MM.1S (cell line): ENCODE measurements at regions not wholly inside any gene's neighbourhood (a gene's known extent, or its start where the extent isn't known, plus 50 kb on each side); places are given as distances from the start of the nearest gene placed in this dataset.
"Not testable (repeated sequence)": the region's sequence is repeated elsewhere in the genome, so short reads cannot be mapped to it uniquely, and the experiment has no call there.

ENCODE experiments used
- DNase-seq: peaks from one replicate; pipeline ENCODE4 v3.0.0-alpha.2; 2015
- H2AFZ ChIP-seq: fragments of 300-600 bp; sonication (generic); 2 replicates; pipeline ENCODE4 v1.6.0; 2016; ENCODE audit warnings: antibody characterized with exemption, low read length
- H3F3A ChIP-seq: fragments of 300-600 bp; sonication (generic); 2 replicates; pipeline ENCODE4 v1.6.1; 2016; ENCODE audit warnings: mild to moderate bottlenecking, antibody characterized with exemption, low read length, moderate library complexity, mixed read lengths; ENCODE audit not compliant: insufficient read depth
- H3K27ac ChIP-seq: fragments of 300-600 bp; sonication (generic); 2 replicates; pipeline ENCODE4 v1.5.1; 2016; ENCODE audit warnings: mild to moderate bottlenecking, low read length
- H3K27me3 ChIP-seq: fragments of 300-600 bp; sonication (generic); replicated peaks from 2 replicates; pipeline ENCODE4 v1.6.0; 2016; ENCODE audit warnings: low read length; ENCODE audit not compliant: insufficient read depth
- H3K36me3 ChIP-seq: fragments of 300-600 bp; sonication (generic); replicated peaks from 2 replicates; pipeline ENCODE4 v1.6.1; 2016; ENCODE audit warnings: mild to moderate bottlenecking, low read length, mixed read lengths; ENCODE audit not compliant: insufficient read depth
- H3K4me1 ChIP-seq: fragments of 300-600 bp; sonication (generic); 2 replicates; pipeline ENCODE4 v1.6.1; 2016; ENCODE audit warnings: low read length, mixed read lengths
- H3K4me2 ChIP-seq: fragments of 300-600 bp; sonication (generic); 2 replicates; pipeline ENCODE4 v1.6.0; 2016; ENCODE audit warnings: low read depth, low read length
- H3K4me3 ChIP-seq: fragments of 300-600 bp; sonication (generic); 2 replicates; pipeline ENCODE4 v1.5.1; 2016; ENCODE audit warnings: low read length, mixed read lengths
- H3K79me2 ChIP-seq: fragments of 300-600 bp; sonication (generic); 2 replicates; pipeline ENCODE4 v1.6.1; 2016; ENCODE audit warnings: mixed run types, low read length, mixed read lengths
- H3K9ac ChIP-seq: fragments of 300-600 bp; sonication (generic); 2 replicates; pipeline ENCODE4 v1.6.1; 2016; ENCODE audit warnings: low read length, mixed read lengths
- H3K9me2 ChIP-seq: fragments of 300-600 bp; sonication (generic); replicated peaks from 2 replicates; pipeline ENCODE4 v1.6.1; 2016; ENCODE audit warnings: mild to moderate bottlenecking, low read length, mixed read lengths; ENCODE audit not compliant: insufficient read depth
- H3K9me3 ChIP-seq: fragments of 300-600 bp; sonication (generic); replicated peaks from 2 replicates; pipeline ENCODE4 v1.6.1; 2016; ENCODE audit warnings: mild to moderate bottlenecking, low read length, mixed read lengths; ENCODE audit not compliant: insufficient read depth
- H4K20me1 ChIP-seq: fragments of 300-600 bp; sonication (generic); 2 replicates; pipeline ENCODE4 v1.6.1; 2016; ENCODE audit warnings: mild to moderate bottlenecking, low read length, moderate library complexity, mixed read lengths; ENCODE audit not compliant: insufficient read depth
- CTCF ChIP-seq: fragments of 300-600 bp; sonication (generic); IDR thresholded peaks from 2 replicates; pipeline ENCODE4 v1.5.1; 2016; ENCODE audit warnings: antibody characterized with exemption, low read length, mixed read lengths
- EZH2 ChIP-seq: fragments of 300-600 bp; sonication (generic); optimal IDR thresholded peaks from 2 replicates; pipeline ENCODE3; 2017; ENCODE audit warnings: low read depth, mild to moderate bottlenecking, antibody characterized with exemption, low read length, mixed read lengths
- EZH2phosphoT487 ChIP-seq: fragments of 300-600 bp; sonication (generic); IDR thresholded peaks from 2 replicates; pipeline ENCODE4 v1.6.1; 2018; ENCODE audit warnings: antibody characterized with exemption, low read length

GRCh38 chr13:22960827-22961226 is 220.0 kb upstream of the SGCG start:
- Histone ChIP-seq H3K4me2 (no peak overlapping the region), H3K36me3 (no peaks in the 10 kb centered on the region), H3K9me3 (no peaks in the 10 kb centered on the region), H4K20me1 (no peaks in the 10 kb centered on the region), H3F3A (no peaks in the 10 kb centered on the region), H3K4me3 (no peak overlapping the region), H3K27me3 (no peaks in the 10 kb centered on the region), H3K9me2 (no peaks in the 10 kb centered on the region), H3K79me2 (no peaks in the 10 kb centered on the region), H3K9ac (no peak overlapping the region), H3K27ac (no peak overlapping the region), H3K4me1 (no peaks in the 10 kb centered on the region), H2AFZ (no peak overlapping the region)
- no peak for TF ChIP-seq EZH2phosphoT487
- no peak for TF ChIP-seq EZH2
- no peak for TF ChIP-seq CTCF
- no peak for DNase-seq

GRCh38 chr13:22961342-22961741 is 219.4 kb upstream of the SGCG start:
- H3K9me3 ChIP-seq, H3K27me3 ChIP-seq, H3K4me1 ChIP-seq, H3K4me2 ChIP-seq, DNase-seq, H3K4me3 ChIP-seq, H3K79me2 ChIP-seq, H4K20me1 ChIP-seq, H3K9me2 ChIP-seq, H2AFZ ChIP-seq, H3F3A ChIP-seq, H3K9ac ChIP-seq, H3K36me3 ChIP-seq, H3K27ac ChIP-seq: not testable (repeated sequence)

- H2AFZ ChIP-seq = no peak overlapping the region
- no peaks in the 10 kb centered on the region for H3K36me3 ChIP-seq
- H3K4me1 ChIP-seq = no peaks in the 10 kb centered on the region
- H3K27me3 ChIP-seq = no peaks in the 10 kb centered on the region
- H3K4me3 ChIP-seq = no peak overlapping the region
- no peaks in the 10 kb centered on the region for H3F3A ChIP-seq
- no peak overlapping the region for H3K27ac ChIP-seq
- no peaks in the 10 kb centered on the region for H3K9me3 ChIP-seq
- H3K4me2 ChIP-seq = no peak overlapping the region
- no peaks in the 10 kb centered on the region for H4K20me1 ChIP-seq
- DNase-seq = no peak
- H3K9ac ChIP-seq = no peak overlapping the region
- H3K9me2 ChIP-seq = no peaks in the 10 kb centered on the region
- TF ChIP-seq EZH2phosphoT487 = no peak
- TF ChIP-seq EZH2 = no peak
- no peak for TF ChIP-seq CTCF
- no peaks in the 10 kb centered on the region for H3K79me2 ChIP-seq
Measured at GRCh38 chr13:22961835-22962537, 218.8 kb upstream of the SGCG start.

GRCh38 chr13:22963384-22964053 is 217.3 kb upstream of the SGCG start:
- not testable (repeated sequence) for H3K9me3 ChIP-seq, H4K20me1 ChIP-seq, DNase-seq, H3K36me3 ChIP-seq, H3F3A ChIP-seq, H3K4me2 ChIP-seq, H3K9ac ChIP-seq, H3K79me2 ChIP-seq, H2AFZ ChIP-seq, H3K27me3 ChIP-seq, H3K4me3 ChIP-seq, H3K4me1 ChIP-seq, H3K27ac ChIP-seq, H3K9me2 ChIP-seq
